H1 (cell line): ENCODE measurements at regions not wholly inside any gene's neighbourhood (a gene's known extent, or its start where the extent isn't known, plus 50 kb on each side); places are given as distances from the start of the nearest gene placed in this dataset.

Experiments
- CTCF ChIA-PET: fragments of 300-600 bp; sonication (Branson Sonifier 250); formaldehyde crosslinking; loops from one replicate; lab custom pipeline; 2021; ENCODE audit not compliant: partially characterized antibody; lab: Charles Lee
- POLR2A ChIA-PET: fragments of 300-600 bp; sonication (Branson Sonifier 250); formaldehyde crosslinking; loops from one replicate; lab custom pipeline; 2021; ENCODE audit warnings: inconsistent platforms; ENCODE audit not compliant: partially characterized antibody; lab: Charles Lee
- DNase-seq, 2 experiments: peaks; one replicate each; pipeline versions ENCODE4 v3.0.0 to v3.0.0-alpha.2; 2010 to 2022; ENCODE audit warnings: low spot score in 2 of 2, low read depth in 1 of 2, mixed read lengths in 1 of 2
- FAIRE-seq: peaks from 2 replicates; lab custom pipeline; 2011; peaks lifted over from hg19 to GRCh38; lab: Jason Lieb, UNC
- H2AFZ ChIP-seq: 2 replicates; pipeline ENCODE4 v1.8.1; 2012; ENCODE audit warnings: low read length, inconsistent platforms
- H2AK5ac ChIP-seq: 2 replicates; pipeline ENCODE4 v1.6.1; 2013; ENCODE audit warnings: low read depth, low read length
- H2BK120ac ChIP-seq: replicated peaks from 2 replicates; pipeline ENCODE3; 2013; ENCODE audit warnings: low read depth, low read length, inconsistent platforms
- H2BK12ac ChIP-seq: 2 replicates; pipeline ENCODE4 v1.6.1; 2013; ENCODE audit warnings: low read depth, low read length
- H2BK15ac ChIP-seq: 2 replicates; pipeline ENCODE4 v1.6.1; 2013; ENCODE audit warnings: low read length
- H2BK20ac ChIP-seq: 2 replicates; pipeline ENCODE4 v1.6.1; 2013; ENCODE audit warnings: low read length
- H2BK5ac ChIP-seq: 2 replicates; pipeline ENCODE4 v1.6.1; 2013; ENCODE audit warnings: low read depth, low read length
- H3K14ac ChIP-seq: 2 replicates; pipeline ENCODE4 v1.6.1; 2013; ENCODE audit warnings: inconsistent platforms; ENCODE audit not compliant: insufficient read length
- H3K18ac ChIP-seq: 2 replicates; pipeline ENCODE4 v1.6.1; 2013; ENCODE audit warnings: low read length; ENCODE audit errors: extremely low read depth
- H3K23ac ChIP-seq: 2 replicates; pipeline ENCODE4 v1.6.1; 2013; ENCODE audit warnings: inconsistent platforms; ENCODE audit not compliant: insufficient read length
- H3K23me2 ChIP-seq: 2 replicates; pipeline ENCODE4 v1.6.1; 2013; ENCODE audit warnings: low read depth, low read length
- H3K27ac ChIP-seq: 2 replicates; pipeline ENCODE4 v1.6.1; 2011; ENCODE audit warnings: low read depth, low read length, inconsistent platforms
- H3K27me3 ChIP-seq, 4 experiments: replicated peaks in 1 of 4; 1 replicate in 1 of 4; 2 replicates in 3 of 4; pipeline versions ENCODE4 v1.6.1 to v1.8.1; 2011 to 2013; ENCODE audit warnings: low read length in 3 of 4, mild to moderate bottlenecking in 3 of 4, inconsistent platforms in 2 of 4, mixed read lengths in 2 of 4, moderate library complexity in 1 of 4; ENCODE audit not compliant: control insufficient read depth in 3 of 4, insufficient read depth in 3 of 4; ENCODE audit errors: extremely low read depth in 1 of 4
- H3K36me3 ChIP-seq, 4 experiments: 2 replicates each; pipeline versions ENCODE4 v1.6.1 to v1.8.1; 2011 to 2013; ENCODE audit warnings: mild to moderate bottlenecking in 4 of 4, low read length in 3 of 4, moderate library complexity in 2 of 4, control low read depth in 1 of 4, inconsistent platforms in 1 of 4; ENCODE audit not compliant: insufficient read depth in 4 of 4, control insufficient read depth in 2 of 4
- H3K4ac ChIP-seq: replicated peaks from 2 replicates; pipeline ENCODE3; 2013; ENCODE audit warnings: low read length, low read depth, mixed read lengths, inconsistent platforms; ENCODE audit not compliant: insufficient read length
- H3K4me1 ChIP-seq, 4 experiments: replicated peaks in 1 of 4; 1 replicate in 1 of 4; 2 replicates in 3 of 4; pipeline versions ENCODE4 v1.6.1 to v1.8.1; 2011 to 2013; ENCODE audit warnings: low read length in 3 of 4, inconsistent platforms in 2 of 4, mixed read lengths in 1 of 4; ENCODE audit not compliant: insufficient read depth in 4 of 4, control insufficient read depth in 3 of 4
- H3K4me2 ChIP-seq, 2 experiments: 2 replicates each; pipeline versions ENCODE4 v1.6.1 to v1.8.1; 2011 to 2013; ENCODE audit warnings: low read depth in 2 of 2, low read length in 2 of 2, control low read depth in 1 of 2, inconsistent platforms in 1 of 2, mild to moderate bottlenecking in 1 of 2; ENCODE audit not compliant: insufficient read depth in 1 of 2
- H3K4me3 ChIP-seq, 4 experiments: fragments of 200-600, 300-600 bp in 1 of 4; sonication (generic), shearing (Covaris generic), sonication (Bioruptor Twin) in 1 of 4; 2 replicates each; pipeline versions ENCODE4 v1.5.1 to v1.8.1; 2011 to 2016; ENCODE audit warnings: low read length in 4 of 4, low read depth in 3 of 4, control low read depth in 2 of 4, inconsistent platforms in 2 of 4, mild to moderate bottlenecking in 2 of 4, mixed read lengths in 1 of 4, moderate library complexity in 1 of 4; ENCODE audit not compliant: insufficient read depth in 2 of 4; ENCODE audit errors: extremely low read depth in 1 of 4
- H3K56ac ChIP-seq: replicated peaks from 2 replicates; pipeline ENCODE3; 2013; ENCODE audit warnings: low read depth, mild to moderate bottlenecking, mixed read lengths, low read length, inconsistent platforms; ENCODE audit not compliant: insufficient read length
- H3K79me1 ChIP-seq: 2 replicates; pipeline ENCODE4 v1.6.1; 2013; ENCODE audit warnings: low read depth, low read length, control low read depth
- H3K79me2 ChIP-seq, 2 experiments: 2 replicates each; pipeline versions ENCODE4 v1.6.1 to v1.8.1; 2012 to 2013; ENCODE audit warnings: low read length in 2 of 2, mild to moderate bottlenecking in 2 of 2, inconsistent platforms in 1 of 2; ENCODE audit not compliant: insufficient read depth in 2 of 2, control insufficient read depth in 1 of 2
- H3K9ac ChIP-seq, 4 experiments: replicated peaks in 1 of 4; 1 replicate in 1 of 4; 2 replicates in 3 of 4; pipeline versions ENCODE4 v1.6.1 to v1.8.1; 2011 to 2013; ENCODE audit warnings: low read depth in 3 of 4, low read length in 3 of 4, control low read depth in 2 of 4, mild to moderate bottlenecking in 2 of 4, moderate library complexity in 2 of 4, inconsistent platforms in 1 of 4; ENCODE audit errors: extremely low read depth in 1 of 4
- H3K9me3 ChIP-seq, 2 experiments: 2 replicates each; pipeline versions ENCODE4 v1.6.1 to v1.8.1; 2012 to 2013; ENCODE audit warnings: mild to moderate bottlenecking in 2 of 2, moderate library complexity in 2 of 2, control low read depth in 1 of 2, inconsistent platforms in 1 of 2, low read depth in 1 of 2, low read length in 1 of 2, mixed read lengths in 1 of 2; ENCODE audit not compliant: insufficient read depth in 2 of 2
- H4K20me1 ChIP-seq, 2 experiments: replicated peaks in 1 of 2; 2 replicates each; pipeline versions ENCODE3 to v1.8.1; 2011 to 2013; ENCODE audit warnings: inconsistent platforms in 2 of 2, low read length in 2 of 2, mild to moderate bottlenecking in 1 of 2; ENCODE audit not compliant: insufficient read depth in 2 of 2, control insufficient read depth in 1 of 2
- H4K5ac ChIP-seq: 2 replicates; pipeline ENCODE4 v1.6.1; 2013; ENCODE audit warnings: low read length, low read depth, mixed read lengths, inconsistent platforms; ENCODE audit not compliant: insufficient read length
- H4K8ac ChIP-seq: 2 replicates; pipeline ENCODE4 v1.8.0; 2013; ENCODE audit warnings: mild to moderate bottlenecking, moderate library complexity, low read length, inconsistent platforms; ENCODE audit not compliant: insufficient read depth; ENCODE audit errors: extremely low read depth
- H4K91ac ChIP-seq: replicated peaks from 2 replicates; pipeline ENCODE3; 2013; ENCODE audit warnings: low read length, mixed read lengths, inconsistent platforms; ENCODE audit not compliant: insufficient read length
- GABPA ChIP-seq: IDR thresholded peaks from 2 replicates; pipeline ENCODE4 v1.6.1; 2011; ENCODE audit warnings: mild to moderate bottlenecking, low read length, moderate library complexity, borderline replicate concordance; ENCODE audit not compliant: insufficient read depth
- JUN ChIP-seq: IDR thresholded peaks from 2 replicates; pipeline ENCODE4 v1.6.1; 2011; ENCODE audit warnings: low read depth, mild to moderate bottlenecking, improper control_type of control experiment, low read length
- PHF8 ChIP-seq: fragments of 200-600 bp; sonication (generic); conservative IDR thresholded peaks from 2 replicates; pipeline ENCODE4 v1.7.1; 2012; ENCODE audit warnings: low read depth, mild to moderate bottlenecking, inconsistent platforms, low read length, moderate library complexity
- POU5F1 ChIP-seq: IDR thresholded peaks from 2 replicates; pipeline ENCODE4 v1.6.1; 2011; ENCODE audit warnings: low read depth, mild to moderate bottlenecking, low read length, moderate library complexity
- RAD21 ChIP-seq, 2 experiments: IDR thresholded peaks in 1 of 2; conservative IDR thresholded peaks in 1 of 2; 2 replicates each; pipeline ENCODE4 v1.6.1; 2011; ENCODE audit warnings: low read depth in 2 of 2, low read length in 2 of 2, improper control_type of control experiment in 1 of 2, inconsistent platforms in 1 of 2, mild to moderate bottlenecking in 1 of 2, moderate library complexity in 1 of 2
- RNF2 ChIP-seq: fragments of 200-900, 300-1000 bp; sonication (generic); IDR thresholded peaks from 2 replicates; pipeline ENCODE4 v1.7.1; 2016; ENCODE audit warnings: borderline replicate concordance, low read depth, mild to moderate bottlenecking, antibody characterized with exemption, low read length; ENCODE audit not compliant: poor library complexity, severe bottlenecking; ENCODE audit errors: missing control alignments
- SIN3A ChIP-seq, 2 experiments: IDR thresholded peaks in 1 of 2; conservative IDR thresholded peaks in 1 of 2; 2 replicates each; pipeline ENCODE4 v1.6.1; 2011 to 2012; ENCODE audit warnings: low read length in 2 of 2, improper control_type of control experiment in 1 of 2, low read depth in 1 of 2, mild to moderate bottlenecking in 1 of 2
- TAF1 ChIP-seq: IDR thresholded peaks from 2 replicates; pipeline ENCODE4 v1.6.1; 2011; ENCODE audit warnings: mild to moderate bottlenecking, low read depth, low read length
- TAF7 ChIP-seq: optimal IDR thresholded peaks from 2 replicates; pipeline ENCODE3; 2011; ENCODE audit warnings: low read depth, mild to moderate bottlenecking, inconsistent platforms, low read length, moderate library complexity, borderline replicate concordance
- TBP ChIP-seq: IDR thresholded peaks from 2 replicates; pipeline ENCODE4 v1.6.1; 2011; ENCODE audit warnings: low read depth, low read length, improper control_type of control experiment
- TCF12 ChIP-seq: IDR thresholded peaks from 2 replicates; pipeline ENCODE4 v1.6.1; 2011; ENCODE audit warnings: low read depth, mild to moderate bottlenecking, low read length
- ZNF274 ChIP-seq: IDR thresholded peaks from 2 replicates; pipeline ENCODE4 v1.7.0; 2012; ENCODE audit warnings: low read length, borderline replicate concordance; ENCODE audit errors: extremely low read depth
- WGBS, 2 experiments: shearing (Covaris generic) in 1 of 2; methylation state at CpG; one replicate each; pipeline versions ENCODE4 v1.1.6 to v1.1.7; 2013 to 2015; ENCODE audit warnings: low lambda C conversion rate in 2 of 2, mixed read lengths in 2 of 2, inconsistent platforms in 1 of 2, low coverage in 1 of 2, missing lambda C conversion rate in 1 of 2; ENCODE audit not compliant: insufficient replicate concordance in 2 of 2, insufficient coverage in 1 of 2, insufficient read length in 1 of 2; ENCODE audit errors: extremely low coverage in 1 of 2, missing lambda C conversion rate in 1 of 2; 5-methylcytosine and 5-hydroxymethylcytosine counted together

DNA sequence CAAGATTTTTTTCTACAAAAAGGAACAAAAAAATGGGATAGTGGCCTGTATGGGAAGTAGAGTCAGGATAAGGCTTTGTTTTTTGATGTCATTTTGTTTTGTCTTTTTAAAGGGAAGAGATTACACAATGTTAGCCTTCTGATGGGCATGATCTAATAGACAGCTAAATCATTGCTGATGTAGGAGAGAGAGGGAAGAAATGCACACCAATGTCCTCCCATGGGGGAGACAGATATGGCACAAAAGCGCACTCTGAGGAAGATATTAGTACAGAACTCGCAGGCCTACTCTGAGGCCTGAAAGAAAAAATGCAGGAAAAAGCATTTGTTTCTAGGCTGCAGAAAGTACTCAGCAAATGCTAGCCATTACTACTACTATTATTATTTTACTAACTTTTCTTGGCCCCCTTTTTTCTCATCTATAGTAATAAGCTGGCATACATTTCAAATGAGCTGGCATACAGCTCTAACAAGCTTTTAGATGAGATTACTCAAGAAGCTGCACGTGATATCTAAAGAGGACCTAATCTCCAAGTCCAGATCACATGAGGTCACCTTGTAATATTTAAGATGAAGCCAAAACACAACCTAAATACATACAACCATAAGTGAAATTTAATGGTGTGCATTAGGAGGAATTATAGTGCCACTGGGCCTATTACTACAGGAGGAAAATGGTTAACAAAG, 269.4 kb upstream of the TANK start:
- CTCF ChIA-PET = interaction anchor here (0.9 to 1.8 kb wide), 2 partner anchors 21 to 28 kb away, joined by 3 to 6 read pairs; no protein-coding TSS in a partner anchor
- H3K9ac ChIP-seq = no peak overlapping the region
- TF ChIP-seq TBP (no peak), PHF8 (no peak), GABPA (no peak), TCF12 (no peak), RAD21 (IDR thresholded peaks at IDR 0.05 in 1 of 2, conservative IDR thresholded peaks at IDR 0.05 in 1 of 2; ENCODE audit: low read depth in 2 of 2, low read length in 2 of 2) (no peak), RNF2 (no peak), TAF7 (no peak), JUN (no peak), ZNF274 (no peak), TAF1 (no peak), POU5F1 (no peak), SIN3A (conservative IDR thresholded peaks at IDR 0.05 in 1 of 2, IDR thresholded peaks at IDR 0.05 in 1 of 2; ENCODE audit: low read depth in 1 of 2, low read length in 2 of 2) (no peak)

More for the DNA sequence above, 269.4 kb upstream of the TANK start:
- H2BK12ac ChIP-seq = no peak overlapping the region
- no peak overlapping the region for H2BK120ac ChIP-seq
- H4K20me1 ChIP-seq = no peaks in the 10 kb centered on the region
- no peak overlapping the region for H4K8ac ChIP-seq
- no peak overlapping the region for H3K18ac ChIP-seq
- H3K4me1 ChIP-seq = no peaks in the 10 kb centered on the region
- H3K23ac ChIP-seq = no peak overlapping the region
- H3K27me3 ChIP-seq = no peaks in the 10 kb centered on the region
- H4K91ac ChIP-seq = no peak overlapping the region
- no peaks in the 10 kb centered on the region for H3K23me2 ChIP-seq
- H3K56ac ChIP-seq = no peak overlapping the region
- no peak overlapping the region for H2AFZ ChIP-seq
- H3K79me1 ChIP-seq = no peaks in the 10 kb centered on the region
- POLR2A ChIA-PET = interaction anchor here (0.7 kb wide), 1 partner anchor 385 kb away, joined by 3 read pairs; no protein-coding TSS in a partner anchor
- H3K4ac ChIP-seq = no peak overlapping the region
- no peak overlapping the region for H2AK5ac ChIP-seq
- H3K9me3 ChIP-seq = no peaks in the 10 kb centered on the region
- H3K4me2 ChIP-seq = no peak overlapping the region
- no peak overlapping the region for H4K5ac ChIP-seq
- no peak overlapping the region for H2BK5ac ChIP-seq
- no peak overlapping the region for H2BK20ac ChIP-seq
- H2BK15ac ChIP-seq = no peak overlapping the region
- 91% methylated on average over 3 of the region's 3 CpGs; no CpG with 5 or more reads in 1 of the 2 experiments for WGBS, 2 experiments
- H3K79me2 ChIP-seq = no peaks in the 10 kb centered on the region
- H3K27ac ChIP-seq = no peak overlapping the region
- no peaks in the 10 kb centered on the region for H3K36me3 ChIP-seq
- DNase-seq = no peak
- H3K4me3 ChIP-seq = no peak overlapping the region
- no peak overlapping the region for H3K14ac ChIP-seq
- FAIRE-seq = no peak
